GM18511 (cell line): ENCODE measurements at regions not wholly inside any gene's neighbourhood (a gene's known extent, or its start where the extent isn't known, plus 50 kb on each side); places are given as distances from the start of the nearest gene placed in this dataset.

Experiments
- ATAC-seq: cut with Tn5 transposase; IDR thresholded peaks from one replicate; pipeline ENCODE4 v1.9.1; 2021; ENCODE audit warnings: mild to moderate bottlenecking, moderate library complexity; ENCODE audit not compliant: unreplicated experiment

GRCh38 chr6:7042654-7043545 lies 64.9 kb upstream of the RREB1 start:
- ATAC-seq: no peak

- ATAC-seq: no peak
Measured at GRCh38 chr6:7045331-7045730, 62.4 kb upstream of the RREB1 start.

GRCh38 chr6:7045746-7046145 lies 62.0 kb upstream of the RREB1 start:
- ATAC-seq: no peak

GRCh38 chr6:7047128-7047527 lies 60.6 kb upstream of the RREB1 start:
- no peak for ATAC-seq

- no peak for ATAC-seq
Measured at GRCh38 chr6:7047966-7048365, 59.8 kb upstream of the RREB1 start.

- no peak for ATAC-seq
Measured at GRCh38 chr6:7048894-7049293, 58.9 kb upstream of the RREB1 start.

- no peak for ATAC-seq
Measured at GRCh38 chr6:7050004-7050403, 57.8 kb upstream of the RREB1 start.

GRCh38 chr6:7050872-7051779 lies 56.6 kb upstream of the RREB1 start:
- peak; percentile 44 for ATAC-seq

- ATAC-seq: peak; percentile 77
Measured at GRCh38 chr6:7051780-7052442, 55.9 kb upstream of the RREB1 start.

GRCh38 chr6:7052443-7053011 lies 55.2 kb upstream of the RREB1 start:
- ATAC-seq: peak; percentile 24

GRCh38 chr6:7053125-7053774 lies 54.5 kb upstream of the RREB1 start:
- no peak for ATAC-seq
